ENCODE measurements at regions not wholly inside any gene's neighbourhood (a gene's known extent, or its start where the extent isn't known, plus 50 kb on each side); places are given as distances from the start of the nearest gene placed in this dataset.
"Not testable (repeated sequence)": the region's sequence is repeated elsewhere in the genome, so short reads cannot be mapped to it uniquely, and the experiment has no call there.

- no peak for DNase-seq
These were observed 521.7 kb upstream of the DAB2 start for GRCh38 chr5:39946356-39947045.

- DNase-seq: no peak
These were observed 521.1 kb upstream of the DAB2 start for GRCh38 chr5:39945870-39946269.

DNA sequence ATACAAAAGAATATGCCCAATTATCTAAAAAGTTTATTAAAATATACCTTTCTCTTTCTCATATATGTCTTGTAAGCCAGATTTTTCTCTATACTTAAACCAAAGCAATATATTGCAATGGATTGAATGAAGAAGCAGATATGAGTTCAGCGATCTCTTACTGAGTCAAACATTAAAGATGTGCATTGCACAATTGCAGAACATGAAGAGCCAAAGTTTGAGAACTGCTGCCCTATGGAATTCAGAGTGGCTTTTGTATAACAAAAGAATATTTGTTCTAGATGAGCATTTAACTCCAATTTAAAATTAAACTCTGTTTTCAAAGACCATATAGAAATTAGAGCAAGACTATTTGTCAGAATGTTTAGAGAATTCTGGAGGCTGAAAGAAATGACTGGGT lies 519.0 kb upstream of the DAB2 start:
- DNase-seq: no peak

GRCh38 chr5:39942606-39943005 lies 517.8 kb upstream of the DAB2 start:
- no peak for DNase-seq

DNA sequence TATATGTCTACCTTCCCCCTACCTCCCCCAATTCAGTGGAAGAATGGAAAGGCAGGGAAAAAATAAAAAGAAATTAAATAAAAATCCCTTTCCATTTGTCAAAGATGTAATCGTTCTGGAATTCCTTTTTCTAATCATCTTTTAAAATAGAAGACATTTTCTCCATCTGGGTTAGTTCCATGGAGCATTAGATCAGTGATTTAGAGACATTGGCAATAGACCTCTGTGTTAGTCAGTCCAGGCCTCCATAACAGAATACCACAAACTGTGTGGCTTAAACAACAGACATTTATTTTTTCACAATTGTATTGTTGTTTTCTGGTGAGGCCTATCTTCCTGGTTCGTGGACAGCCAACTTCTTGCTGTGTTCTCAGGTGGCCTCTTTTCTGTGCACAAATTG lies 516.6 kb upstream of the DAB2 start:
- no peak for DNase-seq

GRCh38 chr5:39934830-39935229 lies 510.1 kb upstream of the DAB2 start:
- no peak for DNase-seq

- DNase-seq: no peak
These were observed 508.3 kb upstream of the DAB2 start for GRCh38 chr5:39933061-39933460.

GRCh38 chr5:39928709-39929108 lies 503.9 kb upstream of the DAB2 start:
- no peak for DNase-seq

- no peak for DNase-seq
These were observed 495.1 kb upstream of the DAB2 start for GRCh38 chr5:39919876-39920275.

DNA sequence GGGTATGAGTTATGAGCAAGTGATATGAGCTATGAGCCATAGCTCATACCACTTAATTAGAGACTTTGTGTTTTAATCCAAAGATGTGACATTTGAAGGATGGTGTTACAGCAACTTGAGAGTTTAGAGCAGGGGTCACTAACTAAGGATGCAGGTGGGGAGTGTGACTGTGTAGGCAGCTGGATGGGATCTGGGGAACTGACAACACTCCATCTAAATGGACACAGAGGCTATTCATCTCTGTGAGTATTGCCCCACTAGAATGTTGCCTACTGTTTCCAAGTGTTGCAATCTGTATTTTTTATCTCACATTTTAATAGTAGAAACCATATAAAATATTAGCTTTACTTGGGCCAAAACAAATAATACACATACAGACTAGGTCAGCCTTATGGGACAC lies 488.1 kb upstream of the DAB2 start:
- no peak for DNase-seq

DNA sequence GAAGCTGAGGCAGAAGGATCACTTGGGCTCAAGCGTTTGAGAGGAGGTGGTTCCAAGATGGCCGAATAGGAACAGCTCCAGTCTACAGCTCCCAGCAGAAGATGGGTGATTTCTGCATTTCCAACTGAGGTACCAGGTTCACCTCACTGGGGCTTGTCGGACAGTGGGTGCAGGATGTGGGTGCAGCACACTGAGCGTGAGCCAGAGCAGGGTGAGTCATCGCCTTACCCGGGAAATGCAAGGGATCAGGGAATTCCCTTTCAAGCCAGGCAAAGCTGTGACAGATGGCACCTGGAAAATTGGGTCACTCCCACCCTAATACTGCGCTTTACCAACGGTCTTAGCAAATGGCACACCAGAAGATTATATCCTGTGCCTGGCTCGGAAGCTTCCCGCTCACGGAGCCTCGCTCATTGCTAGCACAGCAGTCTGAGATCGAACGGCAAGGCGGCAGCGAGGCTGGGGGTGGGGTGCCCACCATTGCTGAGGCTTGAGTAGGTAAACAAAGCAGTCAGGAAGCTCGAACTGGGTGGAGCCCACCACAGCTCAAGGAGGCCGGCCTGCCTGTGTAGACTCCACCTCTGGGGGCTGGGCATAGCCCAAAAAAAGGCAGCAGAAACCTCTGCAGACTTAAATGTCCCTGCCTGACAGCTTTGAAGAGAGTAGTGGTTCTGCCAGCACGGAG lies 482.6 kb upstream of the DAB2 start:
- DNase-seq: not testable (repeated sequence)

- no peak for DNase-seq
These were observed 481.4 kb upstream of the DAB2 start for GRCh38 chr5:39906146-39906545.

- DNase-seq: no peak
These were observed 480.6 kb upstream of the DAB2 start for GRCh38 chr5:39905356-39905755.

DNA sequence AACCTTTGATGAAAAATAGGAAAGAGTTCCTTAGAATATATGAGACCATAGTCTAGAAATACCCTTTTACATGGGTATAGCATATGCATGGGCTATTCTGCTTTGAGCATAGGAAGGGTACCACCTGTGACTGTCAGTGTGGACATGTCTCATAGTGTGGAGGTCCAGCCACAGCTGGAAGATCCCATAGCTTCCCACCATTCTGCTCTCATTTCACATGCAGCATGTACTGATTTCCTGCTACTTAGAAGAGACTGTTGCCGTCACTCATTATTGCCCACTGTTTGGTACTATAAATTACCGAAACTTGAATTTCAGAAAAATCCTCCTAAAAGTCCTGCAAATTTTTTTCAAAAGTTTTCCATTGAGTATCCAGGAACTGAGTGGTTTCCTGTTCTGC lies 477.8 kb upstream of the DAB2 start:
- DNase-seq: no peak

DNA sequence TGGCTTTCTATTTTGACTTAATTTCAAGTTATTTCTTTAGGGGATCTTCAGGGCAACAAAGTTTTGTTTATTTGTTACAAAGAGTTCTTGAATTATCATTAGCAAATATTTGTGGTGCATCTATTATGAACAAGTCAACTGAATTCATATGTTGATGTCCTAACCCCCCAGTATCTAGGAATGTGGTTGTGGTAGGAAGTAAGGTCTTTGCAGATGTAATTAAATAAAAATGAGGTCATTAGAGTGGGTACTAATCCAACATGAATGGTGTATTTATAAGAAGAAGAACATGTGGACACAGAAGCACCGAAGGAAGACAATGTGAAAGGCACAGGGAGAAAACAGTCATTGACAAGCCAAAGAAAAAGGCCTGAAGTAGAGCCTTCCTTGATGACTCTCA lies 474.0 kb upstream of the DAB2 start:
- DNase-seq: no peak

DNA sequence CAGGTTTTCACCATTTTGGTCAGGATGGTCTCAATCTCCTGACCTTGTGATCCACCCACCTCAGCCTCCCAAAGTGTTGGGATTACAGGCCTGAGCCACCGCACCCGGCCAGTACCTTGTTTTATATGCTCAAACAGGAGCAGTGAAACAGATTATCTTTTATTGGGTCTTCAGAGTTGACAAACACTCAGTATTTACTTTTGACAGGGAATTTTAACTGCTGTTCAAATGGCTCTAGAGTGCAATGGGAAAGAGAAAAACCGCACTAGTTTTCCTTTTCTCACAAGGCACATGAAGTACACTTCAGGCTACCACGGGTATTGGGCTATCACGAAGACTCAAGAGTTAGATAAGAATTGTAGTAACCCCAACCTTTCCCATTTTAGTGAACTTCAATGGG lies 471.9 kb upstream of the DAB2 start:
- no peak for DNase-seq

DNA sequence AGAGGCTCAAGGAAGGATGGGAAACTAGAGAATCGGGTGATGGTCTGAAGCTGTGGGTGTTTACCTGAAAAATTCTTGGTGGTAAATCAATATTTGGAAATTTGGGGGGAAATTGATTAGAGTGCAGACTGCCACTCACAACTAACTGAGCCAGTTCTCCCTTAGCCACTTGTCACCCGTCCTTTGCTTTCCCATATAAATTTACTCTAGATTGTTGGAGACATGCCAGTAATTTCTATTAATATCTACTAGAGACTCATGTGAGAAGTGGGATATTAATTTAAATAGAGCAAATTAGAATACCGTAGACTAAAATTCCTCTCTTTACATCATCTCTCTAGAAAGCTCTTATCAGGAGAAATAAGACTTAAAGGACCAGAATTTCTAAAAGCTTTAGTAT lies 471.3 kb upstream of the DAB2 start:
- DNase-seq: no peak

DNA sequence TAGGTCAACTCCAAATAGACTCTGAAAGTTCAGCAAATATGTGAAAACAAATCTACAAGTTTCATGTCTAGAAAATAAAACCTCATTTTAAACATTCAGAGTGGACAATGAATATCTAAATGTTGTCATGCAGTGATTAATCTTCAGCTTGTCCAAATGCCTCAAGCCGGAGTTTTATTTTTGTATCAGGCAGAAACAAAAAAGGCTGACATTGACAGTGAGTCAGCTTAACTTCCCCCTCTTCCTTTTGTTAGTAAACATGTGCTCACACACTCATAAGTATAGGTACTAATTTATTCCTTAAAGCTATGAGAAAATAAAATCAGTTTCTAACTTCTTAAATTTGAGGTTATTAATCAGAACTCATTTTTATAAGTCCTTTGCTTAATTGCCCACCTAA lies 467.9 kb upstream of the DAB2 start:
- no peak for DNase-seq

GRCh38 chr5:39891376-39891775 lies 466.6 kb upstream of the DAB2 start:
- DNase-seq: no peak

DNA sequence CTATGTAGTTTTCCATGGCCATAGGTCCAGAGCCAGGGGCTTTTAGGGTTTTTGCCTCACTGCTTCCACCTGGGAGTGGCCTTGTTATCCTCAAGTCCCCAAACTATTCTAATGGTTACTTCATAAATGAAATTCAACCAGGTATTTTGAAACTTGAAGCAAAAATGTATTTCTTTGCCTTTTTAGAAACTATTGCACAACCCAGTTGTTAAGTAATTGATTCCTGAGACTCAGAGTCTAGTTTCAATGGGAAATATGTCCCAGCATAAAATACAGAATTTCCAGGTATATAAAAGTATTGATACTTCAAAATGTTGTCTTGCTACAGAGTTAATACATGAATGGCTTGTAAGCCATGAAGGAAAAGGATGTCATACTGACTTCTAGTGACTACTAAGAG lies 456.2 kb upstream of the DAB2 start:
- no peak for DNase-seq

- no peak for DNase-seq
These were observed 452.7 kb upstream of the DAB2 start for GRCh38 chr5:39877479-39877878.

- DNase-seq: no peak
These were observed 451.4 kb upstream of the DAB2 start for GRCh38 chr5:39876146-39876545.

GRCh38 chr5:39870137-39870536 lies 445.4 kb upstream of the DAB2 start:
- DNase-seq: no peak

DNA sequence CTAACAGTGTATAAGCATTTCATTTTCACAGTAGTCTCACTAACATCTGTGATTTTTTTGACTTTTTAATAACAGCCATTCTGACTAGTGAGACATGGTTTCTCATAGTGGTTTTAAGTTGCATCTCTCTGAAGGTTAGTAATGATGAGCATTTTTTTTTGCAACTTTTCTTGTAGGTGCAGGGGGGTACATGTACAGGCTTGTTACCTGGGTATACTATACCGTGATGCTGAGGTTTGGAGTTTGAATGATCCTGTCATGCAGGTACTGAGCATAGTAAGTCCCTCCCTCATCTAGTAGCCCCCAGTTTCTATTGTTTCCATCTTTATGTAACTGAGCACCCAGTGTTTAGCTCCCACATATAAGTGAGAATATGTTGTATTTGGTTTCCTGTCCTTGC lies 444.6 kb upstream of the DAB2 start:
- no peak for DNase-seq

- no peak for DNase-seq
These were observed 443.1 kb upstream of the DAB2 start for GRCh38 chr5:39867923-39868322.
